OCI-M1 (cell line): ENCODE measurements at regions not wholly inside any gene's neighbourhood (a gene's known extent, or its start where the extent isn't known, plus 50 kb on each side); places are given as distances from the start of the nearest gene placed in this dataset.

Experiments
- DNase-seq: peaks from one replicate; lab custom pipeline; 2025; lab: John Stamatoyannopoulos, UW

GRCh38 chr1:83028467-83028866 lies 970.5 kb downstream of the TTLL7 start:
- DNase-seq: no peak

- DNase-seq: no peak
These were observed 971.4 kb downstream of the TTLL7 start for GRCh38 chr1:83027511-83027910.

- DNase-seq: no peak
These were observed 972.2 kb downstream of the TTLL7 start for GRCh38 chr1:83026745-83027144.

GRCh38 chr1:83024251-83024767 lies 974.6 kb downstream of the TTLL7 start:
- DNase-seq: no peak

- no peak for DNase-seq
These were observed 975.7 kb downstream of the TTLL7 start for GRCh38 chr1:83023212-83023611.

GRCh38 chr1:83022206-83022605 lies 976.7 kb downstream of the TTLL7 start:
- no peak for DNase-seq

- no peak for DNase-seq
These were observed 981.2 kb downstream of the TTLL7 start for GRCh38 chr1:83017701-83018100.

GRCh38 chr1:83017276-83017675 lies 981.7 kb downstream of the TTLL7 start:
- DNase-seq: no peak

GRCh38 chr1:83016354-83016849 lies 982.5 kb downstream of the TTLL7 start:
- DNase-seq: no peak

GRCh38 chr1:83015163-83015562 lies 983.8 kb downstream of the TTLL7 start:
- no peak for DNase-seq

GRCh38 chr1:83012950-83013349 lies 986.0 kb downstream of the TTLL7 start:
- no peak for DNase-seq

GRCh38 chr1:83011265-83011664 lies 987.7 kb downstream of the TTLL7 start:
- DNase-seq: no peak

GRCh38 chr1:83006271-83006670 lies 992.7 kb downstream of the TTLL7 start:
- DNase-seq: no peak

GRCh38 chr1:83000286-83000685 lies 998.6 kb downstream of the TTLL7 start:
- no peak for DNase-seq

GRCh38 chr1:82995951-82996350 lies 1003.0 kb downstream of the TTLL7 start:
- no peak for DNase-seq

GRCh38 chr1:82994616-82995263 lies 1004.2 kb downstream of the TTLL7 start:
- DNase-seq: peak; percentile 5

GRCh38 chr1:82991569-82991968 lies 1007.4 kb downstream of the TTLL7 start:
- peak; percentile 10 for DNase-seq

GRCh38 chr1:82979593-82980236 lies 1019.2 kb downstream of the TTLL7 start:
- peak; percentile 23 for DNase-seq

GRCh38 chr1:82978461-82979324 lies 1020.2 kb downstream of the TTLL7 start:
- no peak for DNase-seq

- DNase-seq: no peak
These were observed 1025.9 kb downstream of the TTLL7 start for GRCh38 chr1:82972841-82973553.

GRCh38 chr1:82969340-82969739 lies 1029.6 kb downstream of the TTLL7 start:
- no peak for DNase-seq

GRCh38 chr1:82962658-82963057 lies 1036.3 kb downstream of the TTLL7 start:
- no peak for DNase-seq
